ENCODE measurements at regions not wholly inside any gene's neighbourhood (a gene's known extent, or its start where the extent isn't known, plus 50 kb on each side); places are given as distances from the start of the nearest gene placed in this dataset.

DNA sequence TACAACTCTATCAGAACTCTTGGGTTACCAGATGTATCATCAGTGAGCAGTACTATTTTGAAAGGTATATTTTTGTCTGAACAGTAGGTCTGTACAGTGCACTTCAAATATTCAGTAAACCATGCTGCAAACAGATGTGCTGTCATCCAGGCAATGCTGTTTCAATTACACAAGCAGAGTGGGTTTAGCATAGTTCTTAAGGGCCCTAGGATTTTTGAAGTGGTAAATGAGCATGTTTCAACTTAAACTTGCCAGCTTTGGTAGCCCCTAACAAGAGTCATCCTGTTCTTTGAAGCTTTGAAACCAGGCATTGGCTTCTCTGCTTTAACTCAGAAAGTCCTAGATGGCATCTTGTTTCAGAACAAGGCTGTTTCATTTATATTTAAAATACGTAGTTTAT, 1519.9 kb downstream of the SUCLG1 start:
- TF ChIP-seq POLR2AphosphoS5 (IDR thresholded peaks at IDR 0.05; ENCODE audit: borderline replicate concordance, low read depth, low read length) (no peak), EZH2 (IDR thresholded peaks at IDR 0.05) (no peak)

All from SK-N-MC (cell line).